ELF-1 (cell line): ENCODE measurements at regions not wholly inside any gene's neighbourhood (a gene's known extent, or its start where the extent isn't known, plus 50 kb on each side); places are given as distances from the start of the nearest gene placed in this dataset.
"Not testable (repeated sequence)": the region's sequence is repeated elsewhere in the genome, so short reads cannot be mapped to it uniquely, and the experiment has no call there.

ENCODE experiments used
- DNase-seq: peaks from one replicate; pipeline ENCODE4 v3.0.0-alpha.2; 2016; ENCODE audit warnings: low read depth, low spot score

- DNase-seq, result no peak
Observed at GRCh38 chr3:191148131-191148530, 50.9 kb upstream of the OSTN start.

GRCh38 chr3:191143224-191143623, 55.8 kb upstream of the OSTN start:
- DNase-seq, result no peak

- DNase-seq, result no peak
Observed at GRCh38 chr3:191141728-191142127, 57.3 kb upstream of the OSTN start.

GRCh38 chr3:191139736-191140135, 59.3 kb upstream of the OSTN start:
- DNase-seq, result no peak

GRCh38 chr3:191138937-191139336, 60.1 kb upstream of the OSTN start:
- DNase-seq, result no peak

GRCh38 chr3:191137708-191138107, 61.3 kb upstream of the OSTN start:
- DNase-seq, result no peak

- no peak for DNase-seq
Observed at GRCh38 chr3:191136347-191136746, 62.7 kb upstream of the OSTN start.

GRCh38 chr3:191135175-191135574, 63.9 kb upstream of the OSTN start:
- DNase-seq, result no peak

GRCh38 chr3:191133359-191133758, 65.7 kb upstream of the OSTN start:
- no peak for DNase-seq

- no peak for DNase-seq
Observed at GRCh38 chr3:191131305-191131704, 67.7 kb upstream of the OSTN start.

GRCh38 chr3:191124891-191125290, 74.2 kb upstream of the OSTN start:
- DNase-seq, result not testable (repeated sequence)

GRCh38 chr3:191123946-191124345, 75.1 kb upstream of the OSTN start:
- no peak for DNase-seq

GRCh38 chr3:191123231-191123630, 75.8 kb upstream of the OSTN start:
- DNase-seq, result no peak

GRCh38 chr3:191120447-191121298, 78.4 kb upstream of the OSTN start:
- no peak for DNase-seq

GRCh38 chr3:191119415-191120295, 79.4 kb upstream of the OSTN start:
- no peak for DNase-seq

GRCh38 chr3:191111722-191112121, 87.3 kb upstream of the OSTN start:
- no peak for DNase-seq

- no peak for DNase-seq
Observed at GRCh38 chr3:191105418-191105817, 93.6 kb upstream of the OSTN start.

GRCh38 chr3:191100516-191100915, 98.5 kb upstream of the OSTN start:
- no peak for DNase-seq

GRCh38 chr3:191094057-191094845, 104.8 kb upstream of the OSTN start:
- DNase-seq, result no peak

- no peak for DNase-seq
Observed at GRCh38 chr3:191087391-191087790, 111.7 kb upstream of the OSTN start.

GRCh38 chr3:191085091-191085490, 114.0 kb upstream of the OSTN start:
- DNase-seq, result no peak

GRCh38 chr3:191078913-191079312, 120.1 kb upstream of the OSTN start:
- not testable (repeated sequence) for DNase-seq
